Endothelial cell of umbilical vein (primary cell): ENCODE measurements at regions not wholly inside any gene's neighbourhood (a gene's known extent, or its start where the extent isn't known, plus 50 kb on each side); places are given as distances from the start of the nearest gene placed in this dataset.

ENCODE experiments used
- BruUV-seq: library from RNA; stranded (reverse); fragments of 400-500 nt; replicated peaks from 2 replicates; lab custom pipeline; 2021; lab: Mats Ljungman, UMichigan
- CTCF ChIA-PET: fragments of 300-600, 350-600 bp; sonication (Branson Sonifier 250); formaldehyde crosslinking; loops from one replicate; lab custom pipeline; 2021; ENCODE audit warnings: antibody characterized with exemption, inconsistent platforms; lab: Charles Lee
- POLR2A ChIA-PET: fragments of 300-600, 350-600 bp; sonication (Branson Sonifier 250); formaldehyde crosslinking; loops from one replicate; lab custom pipeline; 2021; ENCODE audit warnings: antibody characterized with exemption, inconsistent platforms; lab: Charles Lee
- DNase-seq: peaks from one replicate; pipeline ENCODE4 v3.0.0-alpha.2; 2011; ENCODE audit warnings: low read depth, low spot score
- FAIRE-seq: peaks from 2 replicates; lab custom pipeline; 2011; peaks lifted over from hg19 to GRCh38; lab: Jason Lieb, UNC
- H2AFZ ChIP-seq: 2 replicates; pipeline ENCODE4 v1.6.0; 2012; ENCODE audit warnings: low read depth, low read length, control low read depth, inconsistent platforms
- H3K27ac ChIP-seq: 2 replicates; pipeline ENCODE4 v1.5.1; 2011; ENCODE audit warnings: low read depth, mild to moderate bottlenecking, control low read depth, low read length, moderate library complexity; ENCODE audit not compliant: insufficient read depth
- H3K27me3 ChIP-seq, 2 experiments: 2 replicates each; pipeline versions ENCODE4 v1.6.0 to v1.6.1; 2011; ENCODE audit warnings: low read length in 2 of 2, mixed read lengths in 1 of 2; ENCODE audit not compliant: control insufficient read depth in 2 of 2, insufficient read depth in 2 of 2
- H3K36me3 ChIP-seq, 2 experiments: 2 replicates in 1 of 2; 3 replicates in 1 of 2; pipeline ENCODE4 v1.5.1; 2011; ENCODE audit warnings: low read length in 2 of 2, mild to moderate bottlenecking in 1 of 2, moderate library complexity in 1 of 2; ENCODE audit not compliant: control insufficient read depth in 2 of 2, insufficient read depth in 2 of 2; ENCODE audit errors: extremely low read depth in 1 of 2
- H3K4me1 ChIP-seq: 3 replicates; pipeline ENCODE4 v1.5.1; 2011; ENCODE audit warnings: mild to moderate bottlenecking, low read length; ENCODE audit not compliant: control insufficient read depth, insufficient read depth; ENCODE audit errors: extremely low read depth
- H3K4me2 ChIP-seq: 2 replicates; pipeline ENCODE4 v1.6.1; 2011; ENCODE audit warnings: low read length, control low read depth, mixed read lengths; ENCODE audit not compliant: insufficient read depth
- H3K4me3 ChIP-seq, 3 experiments: fragments of 200-600 bp in 1 of 3; sonication (generic), shearing (Covaris generic) in 1 of 3; replicated peaks in 1 of 3; 2 replicates each; pipeline ENCODE4 v1.5.1; 2011 to 2016; ENCODE audit warnings: control low read depth in 3 of 3, low read length in 3 of 3, mild to moderate bottlenecking in 2 of 3, inconsistent platforms in 1 of 3, low read depth in 1 of 3, moderate library complexity in 1 of 3; ENCODE audit not compliant: insufficient read depth in 1 of 3
- H3K79me2 ChIP-seq: 2 replicates; pipeline ENCODE4 v1.6.0; 2012; ENCODE audit warnings: low read length, inconsistent platforms; ENCODE audit not compliant: control insufficient read depth, insufficient read depth
- H3K9ac ChIP-seq: replicated peaks from 2 replicates; pipeline ENCODE3; 2011; ENCODE audit warnings: low read length, control low read depth; ENCODE audit not compliant: insufficient read depth; ENCODE audit errors: extremely low read depth
- H3K9me1 ChIP-seq: replicated peaks from 3 replicates; pipeline ENCODE4 v1.6.0; 2011; ENCODE audit warnings: mild to moderate bottlenecking, low read length; ENCODE audit not compliant: control insufficient read depth, insufficient read depth; ENCODE audit errors: extremely low read depth
- H3K9me3 ChIP-seq: replicated peaks from 2 replicates; pipeline ENCODE4 v1.5.1; 2012; ENCODE audit warnings: low read length, inconsistent platforms; ENCODE audit not compliant: control insufficient read depth, insufficient read depth
- H4K20me1 ChIP-seq: replicated peaks from 2 replicates; pipeline ENCODE3; 2011; ENCODE audit warnings: mild to moderate bottlenecking, low read length; ENCODE audit not compliant: control insufficient read depth, insufficient read depth; ENCODE audit errors: extremely low read depth
- CTCF ChIP-seq, 2 donors: IDR thresholded peaks; 1 replicate in 1 of 2; 2 replicates in 1 of 2; pipeline ENCODE4 v1.5.1; 2011; ENCODE audit warnings: low read length in 2 of 2, mild to moderate bottlenecking in 2 of 2, moderate library complexity in 2 of 2, control low read depth in 1 of 2, inconsistent platforms in 1 of 2, low read depth in 1 of 2; ENCODE audit not compliant: insufficient read depth in 1 of 2; ENCODE audit errors: extremely low read depth in 1 of 2
- EZH2 ChIP-seq: IDR thresholded peaks from 2 replicates; pipeline ENCODE4 v1.6.1; 2012; ENCODE audit warnings: borderline replicate concordance, low read depth, mild to moderate bottlenecking, moderate library complexity, low read length, inconsistent platforms; ENCODE audit not compliant: severe bottlenecking
- FOS ChIP-seq: IDR thresholded peaks from 2 replicates; pipeline ENCODE4 v1.6.1; 2011; ENCODE audit warnings: mild to moderate bottlenecking, low read length, moderate library complexity, borderline replicate concordance; ENCODE audit not compliant: insufficient read depth
- GATA2 ChIP-seq: IDR thresholded peaks from 2 replicates; pipeline ENCODE4 v1.7.0; 2011; ENCODE audit warnings: low read depth, mild to moderate bottlenecking, moderate library complexity, mixed read lengths, low read length; ENCODE audit not compliant: insufficient read length, insufficient read depth
- JUN ChIP-seq: IDR thresholded peaks from 2 replicates; pipeline ENCODE4 v1.6.1; 2011; ENCODE audit warnings: borderline replicate concordance, low read depth; ENCODE audit not compliant: insufficient read length, insufficient read depth
- MAX ChIP-seq: IDR thresholded peaks from 2 replicates; pipeline ENCODE4 v1.6.1; 2011; ENCODE audit not compliant: insufficient read depth, insufficient read length
- MYC ChIP-seq: IDR thresholded peaks from one replicate; pipeline ENCODE4 v1.6.1; 2011; ENCODE audit warnings: mild to moderate bottlenecking, low read depth, low read length
- POLR2A ChIP-seq: IDR thresholded peaks from 2 replicates; pipeline ENCODE4 v1.6.1; 2012; ENCODE audit warnings: low read depth, mild to moderate bottlenecking, control low read depth, low read length
- POLR2AphosphoS5 ChIP-seq: IDR thresholded peaks from 2 replicates; pipeline ENCODE4 v1.6.1; 2012; ENCODE audit warnings: low read depth, mild to moderate bottlenecking, control low read depth, low read length, moderate library complexity; ENCODE audit not compliant: insufficient read depth
- dilution Hi-C: fragments of 300-500 bp; cut with MboI; formaldehyde crosslinking; loops from one replicate; pipeline ENCODE4 v1.15.0; 2019; ENCODE audit warnings: low sequenced_read_pairs; ENCODE audit not compliant: extremely low pct_ligation_motif_present
- intact Hi-C: fragments of 100-400 bp; cut with micrococcal nuclease; formaldehyde crosslinking; loops from one replicate; pipeline ENCODE4 v1.10.0; 2022

- Histone ChIP-seq H3K4me3 (no peak overlapping the region), H3K9ac (no peak overlapping the region), H3K4me1 (no peaks in the 10 kb centered on the region), H3K9me3 (no peaks in the 10 kb centered on the region), H3K36me3 (no peaks in the 10 kb centered on the region), H2AFZ (no peak overlapping the region), H4K20me1 (no peaks in the 10 kb centered on the region), H3K79me2 (no peaks in the 10 kb centered on the region), H3K9me1 (no peaks in the 10 kb centered on the region), H3K27ac (no peak overlapping the region), H3K27me3 (peaks cover 0 to 5% of the 10 kb centered on the region in 2 experiments), H3K4me2 (no peak overlapping the region)
- TF ChIP-seq FOS = no peak
- no peak for TF ChIP-seq GATA2
- no peak for TF ChIP-seq MYC
- no peak for TF ChIP-seq POLR2A
- no peak for TF ChIP-seq POLR2AphosphoS5
- TF ChIP-seq MAX = no peak
- TF ChIP-seq CTCF (IDR thresholded peaks at IDR 0.05; ENCODE audit: extremely low read depth in 1 of 2, insufficient read depth in 1 of 2, low read depth in 1 of 2, low read length in 2 of 2) = no peak
- no peak for TF ChIP-seq EZH2
- TF ChIP-seq JUN = no peak
- no TSS peak for BruUV-seq
- no peak for DNase-seq
- POLR2A ChIA-PET = no interaction called here
- FAIRE-seq = no peak
- intact Hi-C loops = no loop called here
- CTCF ChIA-PET = no interaction called here
- dilution Hi-C loops = no loop called here
Observed at GRCh38 chr6:85172161-85172560, 277.7 kb upstream of the NT5E start.
